K562 (cell line): ENCODE measurements at regions not wholly inside any gene's neighbourhood (a gene's known extent, or its start where the extent isn't known, plus 50 kb on each side); places are given as distances from the start of the nearest gene placed in this dataset.

Experiments used
- BRD9 ChIP-seq: fragments of 450-650 bp; IDR thresholded peaks from 2 replicates; pipeline ENCODE4 v1.6.1; 2018; ENCODE audit warnings: low read depth; ENCODE audit not compliant: partially characterized antibody
- BRF2 ChIP-seq: IDR thresholded peaks from 3 replicates; pipeline ENCODE4 v1.6.1; 2011; ENCODE audit warnings: borderline replicate concordance, mild to moderate bottlenecking; ENCODE audit not compliant: insufficient read length, insufficient read depth
- FOSL1 ChIP-seq: fragments of 200-800 bp; sonication (Bioruptor generic); conservative IDR thresholded peaks from 2 replicates; pipeline ENCODE4 v1.6.1; 2016; ENCODE audit warnings: missing genetic modification characterization, missing compliant biosample characterization
- NKRF ChIP-seq: fragments of 450-650 bp; IDR thresholded peaks from 2 replicates; pipeline ENCODE4 v1.6.1; 2016; ENCODE audit warnings: borderline replicate concordance
- POLR2A ChIP-seq: fragments of 450-650 bp; conservative IDR thresholded peaks from 2 replicates; pipeline ENCODE4 v1.6.1; 2016
- PRDM10 ChIP-seq: fragments of 450-650 bp; IDR thresholded peaks from 2 replicates; pipeline ENCODE4 v1.6.1; 2018; ENCODE audit not compliant: partially characterized antibody
- SMARCA4 ChIP-seq: fragments of 450-650 bp; IDR thresholded peaks from 2 replicates; pipeline ENCODE4 v1.6.1; 2016
- SOX6 ChIP-seq: fragments of 450-650 bp; IDR thresholded peaks from 2 replicates; pipeline ENCODE4 v1.6.1; 2014; ENCODE audit warnings: mild to moderate bottlenecking
- SP1 ChIP-seq: sonication (generic); formaldehyde crosslinking; IDR thresholded peaks from 2 replicates; pipeline ENCODE4 v1.8.1; 2022; ENCODE audit warnings: mild to moderate bottlenecking, missing genetic modification reagents
- TAF7 ChIP-seq: fragments of 450-650 bp; IDR thresholded peaks from 2 replicates; pipeline ENCODE4 v1.6.1; 2016; ENCODE audit warnings: missing genetic modification characterization, missing compliant biosample characterization
- UBTF ChIP-seq, 2 experiments: IDR thresholded peaks; 2 replicates each; pipeline ENCODE4 v1.6.1; 2012; ENCODE audit warnings: improper control_type of control experiment in 2 of 2, low read depth in 2 of 2, low read length in 2 of 2, borderline replicate concordance in 1 of 2
- XRCC5 ChIP-seq: fragments of 200-400 bp; formaldehyde crosslinking; IDR thresholded peaks from 2 replicates; pipeline ENCODE4 v1.6.1; 2017; ENCODE audit warnings: low read depth, mild to moderate bottlenecking, low read length
- ZBTB33 ChIP-seq: sonication (generic); formaldehyde crosslinking; IDR thresholded peaks from 2 replicates; pipeline ENCODE4 v1.8.1; 2023; ENCODE audit warnings: mild to moderate bottlenecking, missing genetic modification reagents

- no peak for TF ChIP-seq UBTF (IDR thresholded peaks at IDR 0.05; ENCODE audit: borderline replicate concordance in 1 of 2, low read depth in 2 of 2, low read length in 2 of 2)
- no peak for TF ChIP-seq POLR2A
- no peak for TF ChIP-seq FOSL1 (tag)
- no peak for TF ChIP-seq SMARCA4
- no peak for TF ChIP-seq PRDM10
- TF ChIP-seq ZBTB33 (CRISPR knock-in tag) = no peak
- no peak for TF ChIP-seq BRD9
- TF ChIP-seq SP1 = no peak
- TF ChIP-seq SOX6 = no peak
- no peak for TF ChIP-seq TAF7 (tag)
- TF ChIP-seq XRCC5 = no peak
- TF ChIP-seq NKRF = no peak
- no peak for TF ChIP-seq BRF2
Observed at GRCh38 chr1:221327954-221328353, 413.9 kb downstream of the DUSP10 start.
